HEK293 (cell line): ENCODE measurements at regions not wholly inside any gene's neighbourhood (a gene's known extent, or its start where the extent isn't known, plus 50 kb on each side); places are given as distances from the start of the nearest gene placed in this dataset.

Experiments used
- GLI2 ChIP-seq: fragments of 450-650 bp; formaldehyde crosslinking; IDR thresholded peaks from 2 replicates; pipeline ENCODE4; 2017; ENCODE audit warnings: missing biosample characterization, missing genetic modification characterization, low read depth, borderline replicate concordance
- ZNF629 ChIP-seq: fragments of 450-650 bp; formaldehyde crosslinking; IDR thresholded peaks from 2 replicates; pipeline ENCODE4 v1.5.1; 2017; ENCODE audit warnings: missing biosample characterization, missing genetic modification characterization
- ZSCAN30 ChIP-seq: fragments of 450-650 bp; IDR thresholded peaks from 2 replicates; pipeline ENCODE4 v1.5.1; 2018; ENCODE audit warnings: missing biosample characterization, mild to moderate bottlenecking, missing genetic modification characterization, moderate library complexity
- TF ChIP-seq, protein P1 (sequence below): fragments of 450-650 bp; formaldehyde crosslinking; IDR thresholded peaks from 2 replicates; pipeline ENCODE4 v1.5.1; 2016; ENCODE audit warnings: missing biosample characterization, missing genetic modification characterization
- TF ChIP-seq, protein P2 (sequence below): fragments of 450-650 bp; formaldehyde crosslinking; IDR thresholded peaks from 2 replicates; pipeline ENCODE4 v1.5.1; 2016; ENCODE audit warnings: missing biosample characterization, missing genetic modification characterization
- TF ChIP-seq, protein P3 (sequence below): fragments of 450-650 bp; formaldehyde crosslinking; IDR thresholded peaks from 2 replicates; pipeline ENCODE4 v1.5.1; 2016; ENCODE audit warnings: missing biosample characterization, missing genetic modification characterization
- TF ChIP-seq, protein P4 (sequence below): fragments of 450-650 bp; formaldehyde crosslinking; IDR thresholded peaks from 2 replicates; pipeline ENCODE4 v1.5.1; 2016; ENCODE audit warnings: missing biosample characterization, missing genetic modification characterization

DNA sequence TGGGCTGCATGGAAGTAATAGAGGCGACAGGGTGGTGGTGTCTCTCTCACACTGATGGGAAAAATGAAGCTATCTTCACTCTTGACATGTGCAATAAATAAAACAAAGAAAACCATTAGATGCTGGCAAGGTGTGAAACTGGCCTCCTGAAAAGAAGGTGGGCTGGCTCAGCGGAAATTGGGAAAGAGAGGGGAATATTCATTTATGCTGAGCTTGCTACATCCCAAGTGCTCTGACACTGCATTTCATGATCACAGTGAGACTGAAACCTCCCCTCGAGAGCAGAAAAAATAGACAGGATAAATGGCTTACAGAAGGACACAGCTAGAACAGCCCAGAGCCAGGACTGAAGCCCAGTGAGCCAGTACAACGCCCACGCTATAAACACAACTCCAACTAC is 112.1 kb upstream of the SMLR1 start:
- TF ChIP-seq ZSCAN30 (no peak), GLI2 (tag by site-specific recombination) (no peak), ZNF629 (tag by site-specific recombination) (no peak)
- TF ChIP-seq, protein P1, sequence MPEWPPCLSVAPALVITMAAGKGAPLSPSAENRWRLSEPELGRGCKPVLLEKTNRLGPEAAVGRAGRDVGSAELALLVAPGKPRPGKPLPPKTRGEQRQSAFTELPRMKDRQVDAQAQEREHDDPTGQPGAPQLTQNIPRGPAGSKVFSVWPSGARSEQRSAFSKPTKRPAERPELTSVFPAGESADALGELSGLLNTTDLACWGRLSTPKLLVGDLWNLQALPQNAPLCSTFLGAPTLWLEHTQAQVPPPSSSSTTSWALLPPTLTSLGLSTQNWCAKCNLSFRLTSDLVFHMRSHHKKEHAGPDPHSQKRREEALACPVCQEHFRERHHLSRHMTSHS (tag by site-specific recombination) = no peak
- TF ChIP-seq, protein P2, sequence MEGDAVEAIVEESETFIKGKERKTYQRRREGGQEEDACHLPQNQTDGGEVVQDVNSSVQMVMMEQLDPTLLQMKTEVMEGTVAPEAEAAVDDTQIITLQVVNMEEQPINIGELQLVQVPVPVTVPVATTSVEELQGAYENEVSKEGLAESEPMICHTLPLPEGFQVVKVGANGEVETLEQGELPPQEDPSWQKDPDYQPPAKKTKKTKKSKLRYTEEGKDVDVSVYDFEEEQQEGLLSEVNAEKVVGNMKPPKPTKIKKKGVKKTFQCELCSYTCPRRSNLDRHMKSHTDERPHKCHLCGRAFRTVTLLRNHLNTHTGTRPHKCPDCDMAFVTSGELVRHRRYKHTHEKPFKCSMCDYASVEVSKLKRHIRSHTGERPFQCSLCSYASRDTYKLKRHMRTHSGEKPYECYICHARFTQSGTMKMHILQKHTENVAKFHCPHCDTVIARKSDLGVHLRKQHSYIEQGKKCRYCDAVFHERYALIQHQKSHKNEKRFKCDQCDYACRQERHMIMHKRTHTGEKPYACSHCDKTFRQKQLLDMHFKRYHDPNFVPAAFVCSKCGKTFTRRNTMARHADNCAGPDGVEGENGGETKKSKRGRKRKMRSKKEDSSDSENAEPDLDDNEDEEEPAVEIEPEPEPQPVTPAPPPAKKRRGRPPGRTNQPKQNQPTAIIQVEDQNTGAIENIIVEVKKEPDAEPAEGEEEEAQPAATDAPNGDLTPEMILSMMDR = no peak
- TF ChIP-seq, protein P3, sequence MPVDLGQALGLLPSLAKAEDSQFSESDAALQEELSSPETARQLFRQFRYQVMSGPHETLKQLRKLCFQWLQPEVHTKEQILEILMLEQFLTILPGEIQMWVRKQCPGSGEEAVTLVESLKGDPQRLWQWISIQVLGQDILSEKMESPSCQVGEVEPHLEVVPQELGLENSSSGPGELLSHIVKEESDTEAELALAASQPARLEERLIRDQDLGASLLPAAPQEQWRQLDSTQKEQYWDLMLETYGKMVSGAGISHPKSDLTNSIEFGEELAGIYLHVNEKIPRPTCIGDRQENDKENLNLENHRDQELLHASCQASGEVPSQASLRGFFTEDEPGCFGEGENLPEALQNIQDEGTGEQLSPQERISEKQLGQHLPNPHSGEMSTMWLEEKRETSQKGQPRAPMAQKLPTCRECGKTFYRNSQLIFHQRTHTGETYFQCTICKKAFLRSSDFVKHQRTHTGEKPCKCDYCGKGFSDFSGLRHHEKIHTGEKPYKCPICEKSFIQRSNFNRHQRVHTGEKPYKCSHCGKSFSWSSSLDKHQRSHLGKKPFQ = no peak
- TF ChIP-seq, protein P4, sequence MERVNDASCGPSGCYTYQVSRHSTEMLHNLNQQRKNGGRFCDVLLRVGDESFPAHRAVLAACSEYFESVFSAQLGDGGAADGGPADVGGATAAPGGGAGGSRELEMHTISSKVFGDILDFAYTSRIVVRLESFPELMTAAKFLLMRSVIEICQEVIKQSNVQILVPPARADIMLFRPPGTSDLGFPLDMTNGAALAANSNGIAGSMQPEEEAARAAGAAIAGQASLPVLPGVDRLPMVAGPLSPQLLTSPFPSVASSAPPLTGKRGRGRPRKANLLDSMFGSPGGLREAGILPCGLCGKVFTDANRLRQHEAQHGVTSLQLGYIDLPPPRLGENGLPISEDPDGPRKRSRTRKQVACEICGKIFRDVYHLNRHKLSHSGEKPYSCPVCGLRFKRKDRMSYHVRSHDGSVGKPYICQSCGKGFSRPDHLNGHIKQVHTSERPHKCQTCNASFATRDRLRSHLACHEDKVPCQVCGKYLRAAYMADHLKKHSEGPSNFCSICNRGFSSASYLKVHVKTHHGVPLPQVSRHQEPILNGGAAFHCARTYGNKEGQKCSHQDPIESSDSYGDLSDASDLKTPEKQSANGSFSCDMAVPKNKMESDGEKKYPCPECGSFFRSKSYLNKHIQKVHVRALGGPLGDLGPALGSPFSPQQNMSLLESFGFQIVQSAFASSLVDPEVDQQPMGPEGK (tag by site-specific recombination) = no peak
